Glutamatergic neuron (in vitro differentiated cells): ENCODE measurements at regions not wholly inside any gene's neighbourhood (a gene's known extent, or its start where the extent isn't known, plus 50 kb on each side); places are given as distances from the start of the nearest gene placed in this dataset.

Source experiments
- DNase-seq: peaks from one replicate; pipeline ENCODE4 v3.0.0; 2022
- H3K27ac Mint-ChIP-seq: one replicate; pipeline ENCODE4 v1.8.0; 2020; ENCODE audit warnings: mild to moderate bottlenecking, mixed read lengths, inconsistent platforms; ENCODE audit not compliant: unreplicated experiment
- H3K27me3 Mint-ChIP-seq: one replicate; pipeline ENCODE4 v1.8.0; 2020; ENCODE audit warnings: mild to moderate bottlenecking, moderate library complexity, mixed read lengths, inconsistent platforms; ENCODE audit not compliant: unreplicated experiment
- H3K36me3 Mint-ChIP-seq: one replicate; pipeline ENCODE4 v1.8.0; 2020; ENCODE audit warnings: mild to moderate bottlenecking, mixed read lengths, inconsistent platforms; ENCODE audit not compliant: unreplicated experiment
- H3K4me1 Mint-ChIP-seq: one replicate; pipeline ENCODE4 v1.8.0; 2020; ENCODE audit warnings: mild to moderate bottlenecking, low read depth, mixed read lengths, inconsistent platforms; ENCODE audit not compliant: unreplicated experiment
- H3K4me3 Mint-ChIP-seq: one replicate; pipeline ENCODE4 v1.8.0; 2020; ENCODE audit warnings: mild to moderate bottlenecking, mixed read lengths, inconsistent platforms; ENCODE audit not compliant: unreplicated experiment
- H3K9me3 Mint-ChIP-seq: one replicate; pipeline ENCODE4 v1.8.0; 2020; ENCODE audit warnings: mild to moderate bottlenecking, moderate library complexity, mixed read lengths, inconsistent platforms; ENCODE audit not compliant: unreplicated experiment
- CTCF ChIP-seq: fragments of 200-600 bp; sonication (generic); IDR thresholded peaks from one replicate; pipeline ENCODE4 v1.5.0; 2021; ENCODE audit not compliant: partially characterized antibody, unreplicated experiment

- DNase-seq = no peak
- no peaks in the 10 kb centered on the region for H3K27me3 Mint-ChIP-seq
- H3K4me1 Mint-ChIP-seq = no peaks in the 10 kb centered on the region
- H3K4me3 Mint-ChIP-seq = no peak overlapping the region
- TF ChIP-seq CTCF = no peak
- H3K27ac Mint-ChIP-seq = no peak overlapping the region
- no peaks in the 10 kb centered on the region for H3K36me3 Mint-ChIP-seq
- peaks cover 2% of the 10 kb centered on the region for H3K9me3 Mint-ChIP-seq
These were observed 104.9 kb downstream of the FAM76B start for GRCh38 chr11:95684701-95685100.

DNA sequence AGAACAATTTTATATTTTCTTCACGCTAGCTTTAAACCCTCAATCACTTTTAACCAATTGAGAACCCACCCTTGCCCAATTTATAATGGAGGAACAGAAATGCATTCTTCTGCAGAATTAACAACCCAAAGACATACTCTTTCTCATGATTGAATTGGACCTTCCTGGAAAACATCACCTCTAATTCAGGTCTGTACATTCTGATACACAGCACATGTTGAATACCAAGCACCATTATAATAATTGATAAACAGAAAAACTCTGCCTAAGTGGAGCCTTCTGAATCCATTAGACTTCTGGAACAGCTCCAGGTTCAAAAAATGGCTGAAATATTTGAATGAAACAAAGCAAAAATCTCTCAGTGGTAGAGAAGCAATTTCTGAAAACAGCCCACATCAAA is 105.4 kb downstream of the FAM76B start:
- H3K27me3 Mint-ChIP-seq = no peaks in the 10 kb centered on the region
- no peak overlapping the region for H3K4me3 Mint-ChIP-seq
- H3K36me3 Mint-ChIP-seq = no peaks in the 10 kb centered on the region
- H3K9me3 Mint-ChIP-seq = peaks cover 2% of the 10 kb centered on the region
- no peaks in the 10 kb centered on the region for H3K4me1 Mint-ChIP-seq
- DNase-seq = no peak
- TF ChIP-seq CTCF = no peak
- no peak overlapping the region for H3K27ac Mint-ChIP-seq

DNA sequence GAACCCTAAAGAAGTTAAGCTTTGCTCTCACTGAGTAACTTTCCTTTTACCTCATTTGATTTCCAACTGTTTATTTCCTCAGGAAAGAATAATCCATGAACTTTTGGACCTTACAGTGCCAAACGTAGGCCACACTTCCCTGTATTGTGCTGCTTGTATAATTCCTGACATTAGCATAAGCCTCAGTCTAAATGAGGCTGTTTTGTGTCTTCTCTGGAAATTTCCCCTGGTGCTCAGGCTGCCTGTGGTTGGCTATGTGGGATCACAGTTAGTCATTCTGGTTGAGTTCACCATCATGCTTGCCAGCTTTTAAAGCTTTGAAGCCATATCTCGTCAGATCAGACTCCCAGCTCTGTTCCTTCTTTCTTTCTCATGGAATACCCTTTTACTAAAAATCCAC is 107.0 kb downstream of the FAM76B start:
- no peak overlapping the region for H3K27ac Mint-ChIP-seq
- no peaks in the 10 kb centered on the region for H3K4me1 Mint-ChIP-seq
- H3K27me3 Mint-ChIP-seq = no peaks in the 10 kb centered on the region
- TF ChIP-seq CTCF = no peak
- no peak for DNase-seq
- no peaks in the 10 kb centered on the region for H3K36me3 Mint-ChIP-seq
- H3K4me3 Mint-ChIP-seq = no peak overlapping the region
- peaks cover 2% of the 10 kb centered on the region for H3K9me3 Mint-ChIP-seq

GRCh38 chr11:95680169-95680929 is 109.2 kb downstream of the FAM76B start:
- DNase-seq = no peak
- H3K4me3 Mint-ChIP-seq = no peak overlapping the region
- no peaks in the 10 kb centered on the region for H3K4me1 Mint-ChIP-seq
- H3K27me3 Mint-ChIP-seq = no peaks in the 10 kb centered on the region
- no peak for TF ChIP-seq CTCF
- peaks cover 2% of the 10 kb centered on the region for H3K9me3 Mint-ChIP-seq
- H3K36me3 Mint-ChIP-seq = no peaks in the 10 kb centered on the region
- no peak overlapping the region for H3K27ac Mint-ChIP-seq

DNA sequence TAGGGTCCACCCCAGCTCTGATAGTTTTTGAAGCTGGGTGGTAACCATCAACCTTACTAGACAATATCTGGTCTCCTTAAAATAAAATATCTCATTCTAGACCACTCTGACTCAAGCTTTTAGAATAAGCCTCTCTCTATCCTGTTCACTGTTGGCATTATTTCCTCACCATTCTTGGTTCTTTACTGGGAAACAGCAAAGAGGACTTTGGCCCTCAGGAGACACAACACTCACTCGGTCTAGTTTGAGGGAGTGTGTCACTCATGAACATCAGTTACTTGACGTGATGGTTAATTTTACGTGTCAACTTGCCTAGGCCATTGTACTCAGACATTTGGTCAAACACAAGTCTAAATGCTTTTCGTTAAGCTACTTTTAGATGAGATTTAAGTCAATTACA is 110.6 kb downstream of the FAM76B start:
- no peak for TF ChIP-seq CTCF
- no peak overlapping the region for H3K27ac Mint-ChIP-seq
- DNase-seq = no peak
- H3K4me1 Mint-ChIP-seq = no peaks in the 10 kb centered on the region
- H3K4me3 Mint-ChIP-seq = no peak overlapping the region
- H3K9me3 Mint-ChIP-seq = no peaks in the 10 kb centered on the region
- H3K27me3 Mint-ChIP-seq = no peaks in the 10 kb centered on the region
- no peaks in the 10 kb centered on the region for H3K36me3 Mint-ChIP-seq
